ENCODE measurements at regions not wholly inside any gene's neighbourhood (a gene's known extent, or its start where the extent isn't known, plus 50 kb on each side); places are given as distances from the start of the nearest gene placed in this dataset.

DNA sequence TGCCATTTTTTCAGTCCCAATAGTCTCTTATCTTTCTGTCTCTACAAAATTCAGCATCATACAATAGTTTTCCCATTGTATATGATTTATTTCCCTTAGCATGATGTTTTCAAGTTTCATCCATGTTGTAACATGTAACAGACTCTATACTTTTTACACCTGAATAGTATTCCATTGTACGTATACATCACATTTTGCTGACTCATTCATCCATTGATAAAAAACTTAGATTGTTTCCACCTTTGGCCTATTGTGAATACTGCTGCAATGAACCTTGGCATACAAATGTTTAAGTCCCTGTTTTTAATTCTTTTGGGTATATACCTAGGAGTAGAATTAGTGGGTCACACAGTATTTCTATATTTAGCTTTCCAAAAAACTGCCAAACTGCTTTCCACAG lies 349.3 kb upstream of the CDH2 start:
- TF ChIP-seq, protein P1, sequence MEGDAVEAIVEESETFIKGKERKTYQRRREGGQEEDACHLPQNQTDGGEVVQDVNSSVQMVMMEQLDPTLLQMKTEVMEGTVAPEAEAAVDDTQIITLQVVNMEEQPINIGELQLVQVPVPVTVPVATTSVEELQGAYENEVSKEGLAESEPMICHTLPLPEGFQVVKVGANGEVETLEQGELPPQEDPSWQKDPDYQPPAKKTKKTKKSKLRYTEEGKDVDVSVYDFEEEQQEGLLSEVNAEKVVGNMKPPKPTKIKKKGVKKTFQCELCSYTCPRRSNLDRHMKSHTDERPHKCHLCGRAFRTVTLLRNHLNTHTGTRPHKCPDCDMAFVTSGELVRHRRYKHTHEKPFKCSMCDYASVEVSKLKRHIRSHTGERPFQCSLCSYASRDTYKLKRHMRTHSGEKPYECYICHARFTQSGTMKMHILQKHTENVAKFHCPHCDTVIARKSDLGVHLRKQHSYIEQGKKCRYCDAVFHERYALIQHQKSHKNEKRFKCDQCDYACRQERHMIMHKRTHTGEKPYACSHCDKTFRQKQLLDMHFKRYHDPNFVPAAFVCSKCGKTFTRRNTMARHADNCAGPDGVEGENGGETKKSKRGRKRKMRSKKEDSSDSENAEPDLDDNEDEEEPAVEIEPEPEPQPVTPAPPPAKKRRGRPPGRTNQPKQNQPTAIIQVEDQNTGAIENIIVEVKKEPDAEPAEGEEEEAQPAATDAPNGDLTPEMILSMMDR (IDR thresholded peaks at IDR 0.05) = no peak
- TF ChIP-seq POLR2A (IDR thresholded peaks at IDR 0.05) = no peak
- no peak for DNase-seq
- Histone ChIP-seq H3K27me3 (no peaks in the 10 kb centered on the region), H3K9me3 (no peaks in the 10 kb centered on the region), H3K4me1 (no peaks in the 10 kb centered on the region), H3K27ac (no peak overlapping the region), H3K36me3 (replicated peaks in 1 of 2; ENCODE audit: insufficient read depth in 1 of 2, low read depth in 2 of 2) (no peaks in the 10 kb centered on the region), H3K4me3 (no peak overlapping the region)
- no peak for ATAC-seq
- WGBS, 2 donors = 72 to 82% methylated on average over 1 of the region's 1 CpG
- intact Hi-C loops (cut with DNase I) = no loop called here

DNA sequence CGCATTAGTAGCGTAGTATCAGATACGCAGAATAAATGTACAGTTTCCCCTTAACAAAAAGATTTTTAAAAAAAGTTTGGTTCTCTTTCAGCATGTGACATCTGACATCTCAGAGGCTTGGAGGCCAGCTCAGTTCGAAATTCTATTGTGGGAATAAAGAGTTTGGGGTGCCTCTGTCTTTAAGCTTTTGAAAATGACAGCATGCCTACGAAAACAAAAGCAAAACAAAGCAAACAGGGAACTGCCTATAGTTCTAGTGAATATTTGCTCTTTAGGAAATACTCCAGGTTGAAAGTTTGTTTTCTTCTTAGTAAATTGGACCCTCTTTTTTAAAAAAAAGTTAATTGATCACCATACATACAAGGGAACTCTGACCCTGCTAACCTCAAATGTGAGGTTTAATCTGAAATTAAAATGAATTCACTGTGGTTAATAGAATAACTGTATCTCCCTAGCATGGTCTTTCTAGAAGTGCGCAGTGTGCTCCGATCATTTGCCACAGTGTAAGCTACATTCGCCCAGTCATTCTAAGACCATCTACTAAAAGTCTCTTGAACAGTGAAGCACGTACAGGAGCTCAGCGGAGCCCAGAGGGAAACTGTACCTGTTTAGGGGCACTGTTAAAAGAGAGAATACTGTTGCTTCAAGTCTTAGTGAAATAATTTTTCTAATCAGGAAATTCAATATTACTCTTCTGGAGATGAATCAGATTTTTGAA lies 347.0 kb upstream of the CDH2 start:
- no peaks in the 10 kb centered on the region for H3K27me3 ChIP-seq
- no peak for ATAC-seq
- TF ChIP-seq, protein P1 (IDR thresholded peaks at IDR 0.05) = no peak
- TF ChIP-seq POLR2A (IDR thresholded peaks at IDR 0.05) = no peak
- H3K36me3 ChIP-seq (replicated peaks in 1 of 2; ENCODE audit: insufficient read depth in 1 of 2, low read depth in 2 of 2) = no peaks in the 10 kb centered on the region
- intact Hi-C loops (cut with DNase I) = no loop called here
- WGBS, 2 donors = 59 to 69% methylated on average over 10 of the region's 10 CpGs
- no peaks in the 10 kb centered on the region for H3K4me1 ChIP-seq
- no peak overlapping the region for H3K4me3 ChIP-seq
- DNase-seq = no peak
- no peak overlapping the region for H3K27ac ChIP-seq
- no peaks in the 10 kb centered on the region for H3K9me3 ChIP-seq

DNA sequence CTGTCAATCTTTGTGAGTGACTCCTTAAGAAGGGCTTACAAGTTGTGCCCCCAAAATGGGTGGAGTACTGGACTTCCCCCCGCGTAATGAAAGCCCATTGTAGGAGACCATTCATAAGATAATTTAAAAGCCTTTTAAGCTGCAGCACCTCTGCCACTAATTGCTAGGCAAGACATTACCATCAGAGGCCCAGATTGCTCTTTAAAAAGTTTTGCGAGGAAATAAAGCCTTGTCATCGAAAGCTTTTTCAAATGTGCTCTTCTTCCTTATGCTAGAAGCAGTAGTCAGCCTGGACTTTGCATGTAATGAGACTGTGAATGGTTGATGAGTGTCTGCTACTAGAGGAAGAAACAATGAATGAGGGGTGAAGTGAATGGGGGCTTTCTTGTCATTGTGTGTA lies 345.3 kb upstream of the CDH2 start:
- 44 to 53% methylated on average over 4 of the region's 4 CpGs for WGBS, 2 donors
- no peaks in the 10 kb centered on the region for H3K4me1 ChIP-seq
- intact Hi-C loops (cut with DNase I) = no loop called here
- TF ChIP-seq, protein P1 (IDR thresholded peaks at IDR 0.05) = no peak
- TF ChIP-seq POLR2A (IDR thresholded peaks at IDR 0.05) = no peak
- no peak overlapping the region for H3K27ac ChIP-seq
- H3K27me3 ChIP-seq = no peaks in the 10 kb centered on the region
- ATAC-seq (no peak), DNase-seq (no peak)
- H3K9me3 ChIP-seq = no peaks in the 10 kb centered on the region
- H3K4me3 ChIP-seq = no peak overlapping the region
- no peaks in the 10 kb centered on the region for H3K36me3 ChIP-seq (replicated peaks in 1 of 2; ENCODE audit: insufficient read depth in 1 of 2, low read depth in 2 of 2)

DNA sequence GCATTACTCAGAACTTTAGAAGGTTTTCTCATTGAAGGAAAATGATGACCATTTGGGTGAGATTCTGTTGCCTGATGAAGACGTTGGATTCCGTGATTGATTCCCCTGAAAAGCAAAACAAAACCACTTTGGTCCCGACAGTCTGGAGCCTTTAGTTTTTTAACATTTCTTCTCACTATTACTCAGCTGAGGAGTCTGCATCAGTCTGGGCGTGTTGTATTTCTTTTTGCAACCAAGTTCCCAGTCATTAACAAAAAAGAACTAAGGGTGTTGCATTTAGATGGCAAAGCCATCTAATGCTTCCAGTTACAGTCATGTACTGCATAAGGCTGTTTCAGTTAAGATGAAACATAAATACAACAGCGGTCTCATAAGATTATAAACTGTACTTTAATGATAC lies 343.1 kb upstream of the CDH2 start:
- H3K4me3 ChIP-seq = no peak overlapping the region
- WGBS, 2 donors = 64% methylated on average over 5 of the region's 5 CpGs
- no peaks in the 10 kb centered on the region for H3K9me3 ChIP-seq
- no peaks in the 10 kb centered on the region for H3K27me3 ChIP-seq
- intact Hi-C loops (cut with DNase I) = no loop called here
- no peak overlapping the region for H3K27ac ChIP-seq
- no peaks in the 10 kb centered on the region for H3K4me1 ChIP-seq
- no peak for TF ChIP-seq POLR2A (IDR thresholded peaks at IDR 0.05)
- TF ChIP-seq, protein P1 (IDR thresholded peaks at IDR 0.05) = no peak
- ATAC-seq = no peak
- H3K36me3 ChIP-seq (replicated peaks in 1 of 2; ENCODE audit: insufficient read depth in 1 of 2, low read depth in 2 of 2) = no peaks in the 10 kb centered on the region
- no peak for DNase-seq

DNA sequence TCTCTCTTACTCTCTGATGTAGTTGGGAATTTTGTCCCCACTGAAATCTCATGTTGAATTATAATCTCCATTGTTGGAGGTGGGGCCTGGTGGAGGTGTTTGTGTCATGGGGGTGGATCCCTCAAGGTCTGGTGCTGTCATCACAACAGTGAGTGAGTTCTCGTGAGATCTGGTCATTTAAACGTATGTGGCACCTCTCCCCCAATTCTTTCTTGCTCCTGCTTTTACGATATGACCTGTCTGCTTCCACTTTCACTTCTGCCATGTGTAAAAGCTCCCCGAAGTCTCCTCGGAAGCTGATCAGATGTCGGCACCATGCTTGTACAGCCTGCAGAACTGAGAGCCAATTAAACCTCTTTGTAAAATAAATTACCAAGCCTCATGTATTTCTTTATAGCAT lies 337.8 kb upstream of the CDH2 start:
- no peaks in the 10 kb centered on the region for H3K4me1 ChIP-seq
- H3K27me3 ChIP-seq = no peaks in the 10 kb centered on the region
- H3K4me3 ChIP-seq = no peak overlapping the region
- intact Hi-C loops (cut with DNase I) = no loop called here
- H3K9me3 ChIP-seq = no peaks in the 10 kb centered on the region
- no peaks in the 10 kb centered on the region for H3K36me3 ChIP-seq (replicated peaks in 1 of 2; ENCODE audit: insufficient read depth in 1 of 2, low read depth in 2 of 2)
- DNase-seq (no peak), ATAC-seq (no peak)
- H3K27ac ChIP-seq = no peak overlapping the region
- TF ChIP-seq, protein P1 (IDR thresholded peaks at IDR 0.05) = no peak
- no peak for TF ChIP-seq POLR2A (IDR thresholded peaks at IDR 0.05)
- WGBS, 2 donors = 63 to 69% methylated on average over 6 of the region's 6 CpGs

Data from body of pancreas (tissue), 4 donors.